Parathyroid adenoma (tissue), 2 donors: ENCODE measurements at regions not wholly inside any gene's neighbourhood (a gene's known extent, or its start where the extent isn't known, plus 50 kb on each side); places are given as distances from the start of the nearest gene placed in this dataset.

ENCODE experiments used
- H2AFZ ChIP-seq: fragments of 300-600 bp; sonication (generic); one replicate; pipeline ENCODE4 v1.7.0; 2017; ENCODE audit warnings: antibody characterized with exemption, mild to moderate bottlenecking
- H3K27ac ChIP-seq: fragments of 300-600 bp; sonication (generic); one replicate; pipeline ENCODE4 v1.7.0; 2017
- H3K27me3 ChIP-seq: fragments of 300-600 bp; sonication (generic); one replicate; pipeline ENCODE4 v1.7.0; 2017; ENCODE audit warnings: low read length; ENCODE audit not compliant: control insufficient read depth, insufficient read depth
- H3K36me3 ChIP-seq: fragments of 300-600 bp; sonication (generic); one replicate; pipeline ENCODE4 v1.7.0; 2017; ENCODE audit warnings: low read length; ENCODE audit not compliant: control insufficient read depth, insufficient read depth
- H3K4me1 ChIP-seq: fragments of 300-600 bp; sonication (generic); one replicate; pipeline ENCODE4 v1.7.0; 2017; ENCODE audit warnings: control low read depth
- H3K4me2 ChIP-seq: fragments of 300-600 bp; sonication (generic); one replicate; pipeline ENCODE4 v1.7.0; 2017; ENCODE audit warnings: low read length
- H3K4me3 ChIP-seq: fragments of 300-600 bp; sonication (generic); one replicate; pipeline ENCODE4 v1.7.0; 2017; ENCODE audit warnings: low read depth, low read length
- H3K79me2 ChIP-seq: fragments of 300-600 bp; sonication (generic); one replicate; pipeline ENCODE4 v1.7.0; 2017; ENCODE audit warnings: control low read depth
- H3K9ac ChIP-seq: fragments of 300-600 bp; sonication (generic); one replicate; pipeline ENCODE4 v1.7.0; 2017; ENCODE audit warnings: mild to moderate bottlenecking
- H3K9me3 ChIP-seq: fragments of 300-600 bp; sonication (generic); one replicate; pipeline ENCODE4 v1.7.0; 2017; ENCODE audit warnings: low read length; ENCODE audit not compliant: control insufficient read depth
- TF ChIP-seq, protein P1 (sequence below): fragments of 300-600 bp; sonication (generic); IDR thresholded peaks from one replicate; pipeline ENCODE4 v1.7.0; 2017; ENCODE audit warnings: antibody characterized with exemption, mild to moderate bottlenecking
- donor health status: primary hyperparathyroidism.

DNA sequence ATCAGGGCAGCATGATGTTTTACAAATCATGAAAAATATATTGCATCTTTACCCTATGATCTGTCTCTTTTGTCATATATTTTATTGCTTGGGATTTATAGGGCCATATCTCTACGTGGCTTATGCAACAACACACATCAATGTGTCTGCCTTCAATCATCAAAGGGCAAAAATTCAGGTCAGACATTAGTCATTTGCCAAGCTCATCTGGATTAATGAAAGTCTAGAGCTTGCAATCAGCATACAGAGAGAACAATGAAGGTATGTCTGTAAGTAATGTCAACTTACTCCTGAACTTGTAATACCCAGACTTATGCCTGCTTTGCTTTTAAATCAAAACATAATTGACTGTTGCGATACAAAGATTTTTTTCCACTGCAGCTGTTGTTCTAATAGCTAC lies 282.7 kb downstream of the HAO1 start:
- Histone ChIP-seq H3K4me1 (no peaks in the 10 kb centered on the region), H3K4me2 (no peak overlapping the region), H3K36me3 (no peaks in the 10 kb centered on the region), H3K9me3 (peaks cover 3% of the 10 kb centered on the region), H3K4me3 (no peak overlapping the region), H3K79me2 (no peaks in the 10 kb centered on the region), H3K27ac (no peak overlapping the region), H3K9ac (no peak overlapping the region), H3K27me3 (no peaks in the 10 kb centered on the region), H2AFZ (no peak overlapping the region)
- TF ChIP-seq, protein P1, sequence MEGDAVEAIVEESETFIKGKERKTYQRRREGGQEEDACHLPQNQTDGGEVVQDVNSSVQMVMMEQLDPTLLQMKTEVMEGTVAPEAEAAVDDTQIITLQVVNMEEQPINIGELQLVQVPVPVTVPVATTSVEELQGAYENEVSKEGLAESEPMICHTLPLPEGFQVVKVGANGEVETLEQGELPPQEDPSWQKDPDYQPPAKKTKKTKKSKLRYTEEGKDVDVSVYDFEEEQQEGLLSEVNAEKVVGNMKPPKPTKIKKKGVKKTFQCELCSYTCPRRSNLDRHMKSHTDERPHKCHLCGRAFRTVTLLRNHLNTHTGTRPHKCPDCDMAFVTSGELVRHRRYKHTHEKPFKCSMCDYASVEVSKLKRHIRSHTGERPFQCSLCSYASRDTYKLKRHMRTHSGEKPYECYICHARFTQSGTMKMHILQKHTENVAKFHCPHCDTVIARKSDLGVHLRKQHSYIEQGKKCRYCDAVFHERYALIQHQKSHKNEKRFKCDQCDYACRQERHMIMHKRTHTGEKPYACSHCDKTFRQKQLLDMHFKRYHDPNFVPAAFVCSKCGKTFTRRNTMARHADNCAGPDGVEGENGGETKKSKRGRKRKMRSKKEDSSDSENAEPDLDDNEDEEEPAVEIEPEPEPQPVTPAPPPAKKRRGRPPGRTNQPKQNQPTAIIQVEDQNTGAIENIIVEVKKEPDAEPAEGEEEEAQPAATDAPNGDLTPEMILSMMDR = no peak

DNA sequence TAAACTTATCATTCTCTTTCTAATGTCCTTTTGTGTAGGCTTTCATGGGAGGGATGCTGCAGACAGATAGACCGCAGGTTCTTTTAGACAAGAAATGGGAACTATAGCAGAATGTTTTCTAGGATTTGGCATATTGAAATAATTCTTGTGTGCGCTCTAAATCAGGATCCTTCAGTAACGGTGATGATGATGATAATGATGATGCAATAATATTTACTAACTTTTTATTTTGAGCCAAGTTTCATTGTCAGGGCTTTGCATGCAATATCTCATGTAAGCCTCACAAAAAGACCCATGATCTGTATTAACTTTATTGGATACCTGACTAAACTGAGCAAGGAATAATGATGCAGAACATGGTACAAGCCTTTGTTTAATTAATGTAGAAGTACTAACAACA lies 280.1 kb downstream of the HAO1 start:
- Histone ChIP-seq H3K9ac (no peak overlapping the region), H3K27ac (no peak overlapping the region), H3K9me3 (peaks cover 3% of the 10 kb centered on the region), H3K36me3 (no peaks in the 10 kb centered on the region), H3K79me2 (no peaks in the 10 kb centered on the region), H3K4me2 (no peak overlapping the region), H2AFZ (no peak overlapping the region), H3K4me3 (no peak overlapping the region), H3K27me3 (no peaks in the 10 kb centered on the region), H3K4me1 (no peaks in the 10 kb centered on the region)
- TF ChIP-seq, protein P1 = no peak

DNA sequence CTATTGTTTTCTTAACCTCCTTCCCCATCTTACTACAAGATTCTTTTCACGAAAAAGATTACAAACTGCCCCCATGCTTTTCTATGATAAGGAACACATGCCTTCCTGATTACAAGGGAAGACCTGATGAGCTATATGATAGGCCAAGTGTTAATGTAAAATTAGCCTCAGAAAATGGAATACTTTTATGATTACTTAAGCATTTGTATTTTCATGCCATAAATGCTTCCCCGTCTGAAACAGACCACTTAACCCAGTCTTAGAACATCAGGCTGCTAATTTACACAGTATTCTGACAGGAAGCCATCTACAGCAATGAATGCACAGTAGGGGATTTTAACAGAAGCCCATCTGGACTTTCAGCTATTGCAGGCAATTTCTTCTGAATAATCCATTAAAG lies 274.9 kb downstream of the HAO1 start:
- Histone ChIP-seq H3K4me2 (no peak overlapping the region), H3K9me3 (peaks cover 3% of the 10 kb centered on the region), H3K27ac (no peak overlapping the region), H3K4me1 (no peaks in the 10 kb centered on the region), H3K79me2 (no peaks in the 10 kb centered on the region), H3K4me3 (no peak overlapping the region), H3K9ac (no peak overlapping the region), H3K36me3 (no peaks in the 10 kb centered on the region), H3K27me3 (no peaks in the 10 kb centered on the region), H2AFZ (no peak overlapping the region)
- TF ChIP-seq, protein P1 = no peak

DNA sequence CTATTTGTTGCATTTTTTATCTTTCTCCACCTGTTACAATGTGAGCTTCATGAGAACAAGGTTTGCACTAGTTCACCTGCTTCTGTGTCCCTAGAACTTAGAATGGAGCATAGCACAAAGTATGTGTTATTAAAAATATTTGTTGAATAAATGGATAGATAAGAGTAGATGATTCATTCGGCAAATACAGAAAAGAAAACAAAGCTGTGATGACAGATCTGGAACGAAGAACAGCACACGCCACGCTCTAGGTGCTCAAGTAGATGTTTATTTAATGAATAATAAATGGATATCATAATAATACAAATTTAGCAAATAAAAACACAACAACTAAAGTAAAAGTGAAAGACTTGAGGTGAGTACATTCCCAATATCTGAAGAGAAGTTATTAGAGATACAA lies 273.1 kb downstream of the HAO1 start:
- Histone ChIP-seq H3K79me2 (no peaks in the 10 kb centered on the region), H2AFZ (no peak overlapping the region), H3K27ac (no peak overlapping the region), H3K9me3 (no peaks in the 10 kb centered on the region), H3K4me2 (no peak overlapping the region), H3K36me3 (no peaks in the 10 kb centered on the region), H3K4me1 (no peaks in the 10 kb centered on the region), H3K27me3 (no peaks in the 10 kb centered on the region), H3K9ac (no peak overlapping the region), H3K4me3 (no peak overlapping the region)
- TF ChIP-seq, protein P1 = no peak

DNA sequence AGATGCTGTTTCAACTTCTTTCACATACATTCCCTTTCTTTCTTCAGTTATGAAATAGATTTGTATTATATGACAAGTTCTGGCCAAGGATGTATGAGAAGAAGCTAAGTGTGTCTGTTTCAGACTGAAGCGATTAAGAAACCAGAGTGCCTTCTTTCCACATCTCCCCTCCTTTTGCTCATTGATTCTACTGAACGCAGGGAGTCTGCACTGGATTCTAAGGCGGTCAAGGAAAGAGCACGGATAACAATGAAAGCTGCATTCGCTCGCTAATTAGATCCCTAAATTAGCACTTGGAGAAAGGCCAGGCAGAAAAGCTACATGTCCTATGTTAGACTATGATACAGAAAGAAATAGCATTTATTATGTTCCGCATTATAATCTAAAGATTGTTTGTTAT lies 267.7 kb downstream of the HAO1 start:
- Histone ChIP-seq H3K4me3 (no peak overlapping the region), H3K27me3 (no peaks in the 10 kb centered on the region), H3K9me3 (no peaks in the 10 kb centered on the region), H3K79me2 (no peaks in the 10 kb centered on the region), H3K9ac (no peak overlapping the region), H3K27ac (no peak overlapping the region), H3K4me1 (no peaks in the 10 kb centered on the region), H2AFZ (no peak overlapping the region), H3K36me3 (no peaks in the 10 kb centered on the region), H3K4me2 (no peak overlapping the region)
- TF ChIP-seq, protein P1 = no peak
